ENCODE measurements at regions not wholly inside any gene's neighbourhood (a gene's known extent, or its start where the extent isn't known, plus 50 kb on each side); places are given as distances from the start of the nearest gene placed in this dataset.
"Not testable (repeated sequence)": the region's sequence is repeated elsewhere in the genome, so short reads cannot be mapped to it uniquely, and the experiment has no call there.

DNA sequence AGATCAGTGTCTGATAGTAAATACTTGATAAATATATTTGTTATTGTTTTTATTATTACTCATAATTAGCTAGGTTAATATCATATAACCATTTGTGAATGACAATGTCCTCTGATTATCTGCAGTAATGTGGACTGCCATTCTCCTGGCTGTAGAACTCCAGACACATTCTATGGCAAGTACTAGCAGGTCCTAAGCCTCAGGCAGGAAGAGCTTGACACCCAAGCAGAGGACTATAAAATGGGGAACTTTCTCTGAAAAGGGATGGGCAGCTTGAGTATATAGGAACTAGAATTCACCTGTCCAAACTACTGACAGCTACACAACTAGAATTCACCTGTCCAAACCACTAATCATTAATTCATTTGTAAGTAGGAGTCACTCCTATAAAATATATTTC lies 649.4 kb downstream of the CPS1 start:
- DNase-seq (ENCODE audit: low spot score) (no peak), FAIRE-seq (no peak)

DNA sequence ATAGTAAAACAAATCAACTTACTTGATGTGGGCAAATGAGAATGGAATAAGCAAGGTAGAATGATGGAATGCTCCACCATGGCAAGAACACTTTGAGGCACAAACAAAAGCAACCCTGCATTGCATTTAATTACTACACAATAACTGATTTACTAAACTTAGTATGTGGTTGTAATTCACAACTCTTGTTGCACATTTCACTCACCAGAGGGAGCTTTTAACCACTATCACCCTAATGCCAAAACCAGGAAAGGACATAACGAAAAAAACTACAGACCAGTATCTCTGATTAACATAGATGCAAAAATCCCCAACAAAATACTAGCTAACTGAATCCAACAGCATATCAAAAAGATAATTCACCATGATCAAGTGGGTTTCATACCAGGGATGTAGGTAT lies 659.8 kb downstream of the CPS1 start:
- no peak for DNase-seq (ENCODE audit: low spot score)
- FAIRE-seq = no peak

DNA sequence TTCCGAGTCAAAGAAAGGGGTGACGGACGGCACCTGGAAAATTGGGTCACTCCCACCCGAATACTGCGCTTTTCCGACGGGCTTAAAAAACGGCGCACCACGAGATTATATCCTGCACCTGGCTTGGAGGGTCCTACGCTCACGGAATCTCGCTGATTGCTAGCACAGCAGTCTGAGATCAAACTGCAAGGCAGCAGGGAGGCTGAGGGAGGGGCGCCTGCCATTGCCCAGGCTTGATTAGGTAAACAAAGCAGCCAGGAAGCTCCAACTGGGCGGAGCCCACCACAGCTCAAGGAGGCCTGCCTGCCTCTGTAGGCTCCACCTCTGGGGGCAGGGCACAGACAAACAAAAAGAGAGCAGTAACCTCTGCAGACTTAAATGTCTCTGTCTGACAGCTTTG lies 663.1 kb downstream of the CPS1 start:
- FAIRE-seq; DNase-seq (ENCODE audit: low spot score): not testable (repeated sequence)

DNA sequence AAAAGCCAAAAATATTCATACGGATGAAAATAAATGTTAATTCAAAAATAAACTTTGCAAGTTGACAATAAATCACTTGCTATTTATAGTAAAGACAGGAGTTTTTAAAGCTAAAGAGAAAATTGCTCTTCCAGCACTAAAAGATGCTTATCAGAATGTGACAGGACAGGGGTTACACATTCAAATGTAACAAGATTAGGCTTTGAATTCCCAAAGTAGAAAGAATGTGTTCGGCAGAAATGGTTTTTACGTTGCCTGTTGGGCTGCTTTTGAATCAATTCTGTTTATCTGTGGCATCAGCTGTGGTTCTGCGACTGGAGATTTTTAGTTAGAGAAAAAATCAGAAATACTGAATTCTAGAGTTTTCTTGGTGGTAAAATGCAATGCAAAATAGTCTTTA lies 669.4 kb downstream of the CPS1 start:
- FAIRE-seq (no peak), DNase-seq (ENCODE audit: low spot score) (no peak)

DNA sequence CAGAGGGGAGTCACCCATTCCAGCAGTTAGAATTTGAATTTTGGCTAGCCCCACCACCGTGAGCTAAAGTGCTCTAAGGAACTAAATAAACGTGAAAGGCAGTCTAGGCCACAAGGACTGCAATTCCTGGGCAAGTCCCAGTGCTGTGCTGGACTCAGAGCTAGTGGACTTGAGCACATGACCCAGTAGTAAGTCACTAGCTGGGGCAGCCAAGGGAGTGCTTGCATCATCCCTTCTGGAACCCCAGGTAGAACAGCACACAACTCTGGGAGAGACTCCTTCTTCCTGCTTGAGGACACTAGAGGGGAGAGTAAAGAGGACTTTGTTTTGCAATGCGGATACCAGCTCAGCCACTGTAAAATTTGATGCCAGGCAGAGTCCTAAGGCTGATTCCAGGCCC lies 672.2 kb downstream of the CPS1 start:
- DNase-seq (ENCODE audit: low spot score) = no peak
- FAIRE-seq = no peak

DNA sequence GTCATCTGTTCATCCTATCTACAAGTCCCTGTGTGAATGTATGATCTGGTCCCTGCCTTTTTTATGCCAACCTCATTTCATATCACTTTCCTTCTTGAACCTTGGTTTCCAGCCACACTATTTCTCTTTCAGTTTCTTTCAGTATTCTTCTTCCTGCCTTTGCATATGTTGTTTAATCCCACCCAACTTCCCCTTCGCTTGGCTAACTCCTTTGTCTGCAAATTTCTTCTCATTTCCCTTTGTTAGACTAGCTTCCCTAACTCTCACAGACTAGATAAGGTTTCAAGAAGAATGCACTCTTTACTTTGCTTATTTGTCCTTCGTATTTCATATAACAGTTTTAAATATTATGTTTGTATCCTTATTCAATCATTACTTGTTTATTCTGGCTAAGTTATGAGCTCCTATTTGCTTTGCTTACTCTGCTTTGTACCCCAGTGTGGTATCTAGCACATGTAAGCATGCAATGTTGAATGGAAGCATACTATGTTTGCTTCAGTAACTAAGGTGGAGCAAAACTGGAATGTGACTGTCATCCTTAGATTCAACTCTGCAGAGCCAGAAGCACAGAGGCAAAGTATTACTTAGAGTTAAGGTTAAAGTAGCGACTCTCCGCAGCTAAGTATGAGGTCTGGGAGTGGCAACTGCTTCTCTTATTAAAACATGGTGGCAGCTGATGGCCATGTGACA lies 681.3 kb downstream of the CPS1 start:
- no peak for DNase-seq (ENCODE audit: low spot score)
- no peak for FAIRE-seq

DNA sequence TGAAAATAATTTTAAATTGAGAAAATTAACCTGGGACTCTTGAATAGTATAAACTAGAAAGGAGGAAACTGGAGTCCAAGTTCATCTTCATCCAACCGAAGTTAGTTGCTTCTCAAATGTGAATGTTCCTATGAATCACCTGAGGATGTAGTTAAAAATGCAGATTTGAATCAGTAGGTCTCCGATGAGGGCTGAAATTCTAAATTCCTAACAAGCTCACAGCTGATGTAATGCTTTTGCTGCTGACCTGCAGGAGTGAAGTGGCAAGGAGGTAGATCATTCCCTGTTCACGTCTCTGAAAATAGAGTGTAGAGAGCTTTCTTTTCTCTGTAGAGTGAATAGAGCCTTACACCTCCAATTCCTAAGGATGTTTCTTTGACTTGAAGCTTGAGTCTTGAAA lies 685.5 kb downstream of the CPS1 start:
- FAIRE-seq = no peak

DNA sequence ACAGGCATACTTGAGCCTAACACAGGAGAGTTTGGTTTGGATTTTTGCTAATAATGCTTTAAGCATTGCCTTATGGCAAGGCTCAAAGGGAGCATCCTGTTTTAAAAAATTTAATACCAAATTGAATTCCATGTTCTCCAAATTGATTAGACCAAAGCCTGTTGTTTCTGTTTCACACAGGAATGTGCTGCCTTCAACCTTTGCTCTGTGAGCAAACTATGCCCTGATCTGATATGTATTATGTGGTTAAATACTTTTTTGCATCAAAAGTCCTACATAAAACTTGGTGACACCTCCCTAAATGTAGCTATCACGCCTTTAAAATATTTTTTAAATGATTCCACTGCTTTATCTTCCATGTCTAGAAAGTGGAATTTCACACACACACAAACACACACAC lies 691.4 kb downstream of the CPS1 start:
- DNase-seq (ENCODE audit: low spot score) = no peak
- FAIRE-seq = no peak

More for the DNA sequence above, 685.5 kb downstream of the CPS1 start:
- DNase-seq (ENCODE audit: low spot score) = no peak

DNA sequence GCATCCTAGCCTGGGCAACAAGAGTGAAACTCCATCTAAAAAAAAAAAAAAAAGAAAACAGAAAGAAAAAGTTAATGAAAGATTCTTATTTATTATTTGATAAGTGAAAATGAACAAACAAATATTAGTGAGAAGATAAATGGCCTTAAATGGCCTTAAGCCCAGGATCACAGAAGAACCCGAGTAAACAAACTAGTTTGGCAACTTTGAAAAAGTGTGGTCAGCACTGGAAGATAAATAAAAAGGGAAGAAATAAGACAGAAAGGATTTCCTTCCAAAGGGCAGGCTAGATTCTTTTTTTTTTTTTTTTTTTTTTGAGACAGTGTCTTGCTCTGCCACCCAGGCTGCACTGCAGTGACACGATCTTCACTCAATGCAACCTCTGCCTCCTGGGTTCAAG lies 692.4 kb downstream of the CPS1 start:
- DNase-seq (ENCODE audit: low spot score) = no peak

DNA sequence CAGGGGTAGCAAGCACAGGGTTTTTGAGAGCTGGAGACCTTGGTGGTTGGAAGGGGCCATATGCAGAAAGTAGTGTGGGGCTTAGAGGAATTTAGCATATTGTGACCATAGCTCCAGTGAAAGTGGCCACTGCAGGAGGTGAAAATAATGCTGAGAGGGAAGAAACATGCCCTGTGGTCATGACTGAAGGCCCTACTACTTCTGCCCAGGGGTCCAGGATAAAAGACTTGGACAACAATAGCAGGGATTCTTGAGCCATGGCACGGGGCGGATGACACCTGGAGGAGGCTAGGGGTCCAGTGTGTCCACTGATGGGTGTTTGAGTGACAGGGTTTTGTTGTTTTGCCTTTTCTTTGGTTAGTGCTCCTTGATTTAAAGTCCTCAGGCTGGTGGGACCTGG lies 694.6 kb downstream of the CPS1 start:
- FAIRE-seq (no peak), DNase-seq (ENCODE audit: low spot score) (no peak)

More for the DNA sequence above, 692.4 kb downstream of the CPS1 start:
- FAIRE-seq = no peak

DNA sequence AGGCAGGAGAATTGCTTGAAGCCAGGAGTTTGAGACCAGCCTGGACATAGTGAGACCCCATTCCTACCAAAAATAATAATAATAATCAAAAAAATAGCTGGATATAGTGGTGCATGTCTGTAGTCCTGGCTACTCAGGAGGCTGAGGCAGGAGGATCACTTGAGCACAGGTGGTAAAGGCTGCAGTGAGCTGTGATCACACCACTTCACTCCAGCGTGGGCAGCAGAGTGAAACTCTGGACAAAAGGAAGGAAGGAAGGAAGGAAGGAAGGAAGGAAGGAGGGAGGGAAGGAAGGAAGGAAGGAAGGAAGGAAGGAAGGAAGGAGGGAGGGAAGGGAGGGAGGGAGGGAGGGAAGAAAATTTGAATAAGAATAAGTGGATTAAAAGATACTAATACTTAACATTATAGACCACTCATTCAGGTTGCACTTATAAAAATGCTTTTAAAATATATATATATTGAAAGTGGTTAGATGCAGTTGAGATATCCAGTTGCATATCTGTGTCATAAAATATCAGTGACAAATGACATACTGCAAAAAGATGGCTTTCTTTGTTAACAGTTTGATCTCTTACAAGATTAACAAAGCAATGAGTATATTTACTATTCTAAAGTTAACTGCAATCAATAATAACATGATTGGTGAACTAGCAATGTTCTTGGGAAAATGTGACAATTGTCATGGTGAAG lies 702.4 kb downstream of the CPS1 start:
- DNase-seq (ENCODE audit: low spot score) = no peak
- no peak for FAIRE-seq

DNA sequence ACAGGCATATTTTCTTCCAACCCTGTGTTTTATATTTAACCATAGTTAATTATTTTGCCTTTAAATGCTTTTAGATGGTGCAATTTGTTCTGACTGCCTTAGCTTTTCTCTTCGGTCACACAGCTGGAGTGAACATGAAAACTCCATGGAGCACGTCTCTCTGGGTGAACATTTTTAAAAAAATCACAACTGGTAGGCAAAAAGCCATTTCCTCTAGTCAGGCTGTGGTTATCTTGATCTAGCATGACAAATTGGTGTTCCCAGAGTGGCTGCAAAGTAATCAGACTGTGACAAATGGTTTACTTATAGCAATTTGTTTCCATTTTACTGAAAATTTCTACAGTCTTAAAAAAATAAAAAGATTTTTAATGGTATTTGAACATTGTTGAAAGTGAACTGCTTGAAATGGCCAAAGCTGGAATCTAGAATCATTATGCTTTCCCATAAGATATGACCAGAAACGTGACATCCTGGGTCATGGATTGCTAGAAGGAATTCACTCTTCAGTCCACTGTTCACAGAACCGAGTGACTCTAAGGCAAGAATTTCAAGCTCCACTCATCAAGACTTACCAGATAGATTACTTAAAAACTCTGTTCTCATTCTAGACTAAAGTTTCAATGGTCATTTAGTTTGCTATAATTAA lies 703.6 kb downstream of the CPS1 start:
- no peak for DNase-seq (ENCODE audit: low spot score)
- FAIRE-seq = no peak

DNA sequence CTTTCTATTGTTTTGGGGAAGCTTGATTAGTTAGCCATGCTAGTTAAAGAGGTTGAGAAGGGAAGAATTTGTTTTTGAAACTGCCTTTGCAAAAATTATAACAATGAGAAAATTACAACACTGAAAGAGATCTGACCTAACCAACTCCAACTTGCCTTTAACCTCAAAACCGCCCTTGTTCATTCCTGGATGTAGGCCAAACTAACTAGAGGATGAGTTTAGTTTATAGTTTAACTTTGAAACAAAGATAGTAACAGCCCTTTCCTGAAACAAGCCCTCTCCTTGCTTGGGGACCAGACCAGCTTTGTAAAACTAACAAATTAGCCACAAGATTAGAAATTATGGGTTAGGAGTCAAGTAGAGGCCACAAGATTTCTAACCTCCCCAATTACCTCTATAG lies 713.9 kb downstream of the CPS1 start:
- DNase-seq (ENCODE audit: low spot score) (no peak), FAIRE-seq (no peak)

DNA sequence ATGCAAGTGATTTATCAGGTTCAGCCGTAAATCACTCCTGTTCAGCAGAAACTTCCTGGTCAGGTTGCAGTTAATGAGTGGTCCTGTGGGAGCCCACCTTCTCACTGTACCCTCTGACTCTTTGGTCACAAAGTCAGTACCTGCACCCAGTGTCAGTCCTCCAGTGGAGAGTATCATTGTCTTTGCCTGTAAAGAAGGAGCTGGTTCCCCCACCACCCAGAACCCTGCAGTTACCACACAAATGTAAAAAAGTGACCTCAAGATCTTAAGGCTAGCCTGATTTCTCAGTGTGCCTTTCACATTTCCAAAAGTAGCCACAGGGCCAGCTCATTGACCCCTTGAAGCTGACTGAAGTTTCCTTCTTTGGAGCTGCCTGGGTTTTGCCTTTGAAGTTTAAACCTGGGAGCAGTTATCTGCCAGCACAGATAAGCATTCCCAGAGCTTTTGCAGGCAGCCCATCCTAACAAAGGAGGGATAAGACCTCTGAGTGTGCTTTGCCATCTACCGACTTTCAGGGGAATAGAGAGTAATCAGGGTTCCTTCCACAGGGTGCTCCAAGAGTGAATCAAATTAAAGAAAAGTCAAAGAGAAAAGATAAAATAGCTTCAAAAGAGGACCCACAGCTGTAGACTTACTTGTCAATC lies 725.2 kb downstream of the CPS1 start:
- DNase-seq (ENCODE audit: low spot score) (no peak), FAIRE-seq (no peak)

DNA sequence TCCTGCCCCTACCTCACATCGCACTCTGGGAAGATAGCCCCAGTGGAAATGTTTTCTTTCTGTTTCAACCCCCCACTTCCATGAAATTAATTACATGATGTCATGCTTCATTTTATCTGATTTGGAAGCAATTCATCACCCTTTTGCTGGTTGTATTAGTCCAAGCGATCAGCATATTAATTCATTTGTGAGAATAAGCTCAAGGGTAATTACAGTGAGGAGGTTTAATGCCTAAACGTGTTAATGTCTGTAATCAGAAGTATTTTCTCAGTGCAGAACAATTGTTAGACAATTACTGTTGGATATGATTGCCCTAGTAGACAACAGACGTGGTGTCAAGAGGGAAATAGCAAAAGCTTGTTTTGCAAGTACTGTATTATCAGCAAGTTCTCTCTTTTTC lies 746.3 kb downstream of the CPS1 start:
- FAIRE-seq (no peak), DNase-seq (ENCODE audit: low spot score) (no peak)

DNA sequence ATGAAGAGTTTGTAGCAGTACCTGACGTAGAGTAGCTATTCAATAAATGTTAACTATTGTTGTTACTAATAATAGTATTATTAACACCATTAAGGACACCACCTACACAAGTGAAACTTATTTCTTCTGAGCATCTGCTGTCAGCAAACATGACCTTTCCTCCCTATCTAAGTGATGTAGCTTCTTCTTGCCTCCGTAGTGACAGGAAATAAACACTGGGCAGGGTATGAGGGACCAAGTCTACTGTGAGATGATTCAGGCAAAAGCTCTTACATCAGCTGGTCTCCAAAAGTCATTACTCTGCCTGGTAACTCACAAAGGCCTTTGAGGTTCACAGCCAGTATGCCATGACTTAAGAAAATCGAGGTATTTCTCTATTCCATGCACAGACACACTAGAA lies 750.5 kb downstream of the CPS1 start:
- no peak for DNase-seq (ENCODE audit: low spot score)
- no peak for FAIRE-seq

Measured in urothelium cell line (cell line).